ENCODE measurements at regions not wholly inside any gene's neighbourhood (a gene's known extent, or its start where the extent isn't known, plus 50 kb on each side); places are given as distances from the start of the nearest gene placed in this dataset.

GRCh38 chr13:34035178-34035577, 217.2 kb downstream of the RFC3 start:
- 93 to 95% methylated on average over 2 to 4 of the region's 4 CpGs for WGBS, 2 donors (ENCODE audit: low coverage in 1 of 2)
- no peak for TF ChIP-seq POLR2AphosphoS5 (IDR thresholded peaks at IDR 0.05)
- TF ChIP-seq POLR2A (IDR thresholded peaks at IDR 0.05), result no peak
- TF ChIP-seq CTCF (IDR thresholded peaks at IDR 0.05), result no peak
- TF ChIP-seq EP300 (IDR thresholded peaks at IDR 0.05), result no peak
- Histone ChIP-seq H3K4me3 (no peak overlapping the region), H3K36me3 (no peaks in the 10 kb centered on the region), H3K4me1 (no peaks in the 10 kb centered on the region), H3K27ac (no peak overlapping the region), H3K27me3 (no peaks in the 10 kb centered on the region), H3K9me3 (peaks cover 0 to 13% (median 0%) of the 10 kb centered on the region in 3 donors)
- no peak for ATAC-seq

GRCh38 chr13:34035676-34036325, 217.9 kb downstream of the RFC3 start:
- H3K4me3 ChIP-seq, result no peak overlapping the region
- WGBS, 2 donors (ENCODE audit: low coverage in 1 of 2), result 85% methylated on average over 3 of the region's 3 CpGs; no CpG with 5 or more reads in 1 of the 2 donors
- H3K4me1 ChIP-seq, result no peaks in the 10 kb centered on the region
- H3K36me3 ChIP-seq, result no peaks in the 10 kb centered on the region
- TF ChIP-seq POLR2AphosphoS5 (IDR thresholded peaks at IDR 0.05), result no peak
- TF ChIP-seq CTCF (IDR thresholded peaks at IDR 0.05), result no peak
- no peak for TF ChIP-seq EP300 (IDR thresholded peaks at IDR 0.05)
- no peak for TF ChIP-seq POLR2A (IDR thresholded peaks at IDR 0.05)
- H3K9me3 ChIP-seq, result peaks cover 0 to 13% (median 0%) of the 10 kb centered on the region in 3 donors
- H3K27ac ChIP-seq, result no peak overlapping the region
- ATAC-seq, result no peak
- H3K27me3 ChIP-seq, result no peaks in the 10 kb centered on the region

- 78 to 90% methylated on average over 5 to 7 of the region's 7 CpGs for WGBS, 2 donors (ENCODE audit: low coverage in 1 of 2)
- Histone ChIP-seq H3K4me3 (no peak overlapping the region), H3K27me3 (no peaks in the 10 kb centered on the region), H3K36me3 (no peaks in the 10 kb centered on the region), H3K4me1 (no peaks in the 10 kb centered on the region), H3K9me3 (peaks cover 0 to 13% (median 0%) of the 10 kb centered on the region in 3 donors), H3K27ac (no peak overlapping the region)
- no peak for ATAC-seq
- TF ChIP-seq CTCF (IDR thresholded peaks at IDR 0.05), result no peak
- TF ChIP-seq EP300 (IDR thresholded peaks at IDR 0.05), result no peak
- no peak for TF ChIP-seq POLR2AphosphoS5 (IDR thresholded peaks at IDR 0.05)
- no peak for TF ChIP-seq POLR2A (IDR thresholded peaks at IDR 0.05)
These were observed 219.9 kb downstream of the RFC3 start for GRCh38 chr13:34037636-34038540.

GRCh38 chr13:34038541-34039068, 220.7 kb downstream of the RFC3 start:
- peaks cover 0 to 13% (median 0%) of the 10 kb centered on the region in 3 donors for H3K9me3 ChIP-seq
- no peak overlapping the region for H3K4me3 ChIP-seq
- TF ChIP-seq POLR2AphosphoS5 (IDR thresholded peaks at IDR 0.05), result no peak
- TF ChIP-seq CTCF (IDR thresholded peaks at IDR 0.05), result no peak
- TF ChIP-seq EP300 (IDR thresholded peaks at IDR 0.05), result no peak
- TF ChIP-seq POLR2A (IDR thresholded peaks at IDR 0.05), result no peak
- H3K27ac ChIP-seq, result no peak overlapping the region
- ATAC-seq, result no peak
- H3K27me3 ChIP-seq, result no peaks in the 10 kb centered on the region
- no peaks in the 10 kb centered on the region for H3K36me3 ChIP-seq
- H3K4me1 ChIP-seq, result no peaks in the 10 kb centered on the region
- WGBS, 2 donors (ENCODE audit: low coverage in 1 of 2), result 68 to 85% methylated on average over 4 to 5 of the region's 5 CpGs

Data from gastroesophageal sphincter (tissue), 4 donors.